ENCODE measurements at regions not wholly inside any gene's neighbourhood (a gene's known extent, or its start where the extent isn't known, plus 50 kb on each side); places are given as distances from the start of the nearest gene placed in this dataset.

DNA sequence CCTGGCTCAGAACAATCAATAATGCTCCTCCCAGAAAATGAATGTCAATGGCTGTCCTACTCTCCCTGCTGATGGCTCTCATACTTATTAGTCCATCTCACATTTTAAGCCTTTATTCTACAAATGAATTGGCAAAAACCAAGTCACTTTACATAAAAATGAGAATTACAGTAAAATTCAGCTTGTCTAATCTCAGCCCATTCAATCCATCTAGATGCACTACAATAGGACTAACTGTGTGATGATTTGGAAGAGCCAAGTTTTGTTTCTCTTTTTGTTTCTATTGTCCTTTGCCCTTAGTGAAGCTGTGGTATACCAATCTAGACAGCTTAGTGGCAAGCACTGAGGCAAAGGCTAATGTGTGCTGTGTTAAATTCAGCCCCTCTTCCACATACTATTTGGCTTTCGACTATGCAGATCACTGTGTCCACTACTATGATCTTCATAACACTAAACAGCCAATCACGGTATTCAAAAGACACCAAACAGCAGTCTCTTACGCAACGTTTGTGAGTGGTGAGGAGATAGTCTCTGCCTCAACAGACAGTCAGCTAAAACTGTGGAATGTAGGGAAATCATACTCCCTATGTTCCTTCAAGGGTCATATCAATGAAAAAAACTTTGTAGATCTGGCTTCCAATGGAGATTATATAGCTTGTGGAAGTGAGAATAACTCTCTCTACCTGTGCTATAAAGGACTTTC is 140.8 kb upstream of the ZNF462 start:
- TF ChIP-seq, protein P1, sequence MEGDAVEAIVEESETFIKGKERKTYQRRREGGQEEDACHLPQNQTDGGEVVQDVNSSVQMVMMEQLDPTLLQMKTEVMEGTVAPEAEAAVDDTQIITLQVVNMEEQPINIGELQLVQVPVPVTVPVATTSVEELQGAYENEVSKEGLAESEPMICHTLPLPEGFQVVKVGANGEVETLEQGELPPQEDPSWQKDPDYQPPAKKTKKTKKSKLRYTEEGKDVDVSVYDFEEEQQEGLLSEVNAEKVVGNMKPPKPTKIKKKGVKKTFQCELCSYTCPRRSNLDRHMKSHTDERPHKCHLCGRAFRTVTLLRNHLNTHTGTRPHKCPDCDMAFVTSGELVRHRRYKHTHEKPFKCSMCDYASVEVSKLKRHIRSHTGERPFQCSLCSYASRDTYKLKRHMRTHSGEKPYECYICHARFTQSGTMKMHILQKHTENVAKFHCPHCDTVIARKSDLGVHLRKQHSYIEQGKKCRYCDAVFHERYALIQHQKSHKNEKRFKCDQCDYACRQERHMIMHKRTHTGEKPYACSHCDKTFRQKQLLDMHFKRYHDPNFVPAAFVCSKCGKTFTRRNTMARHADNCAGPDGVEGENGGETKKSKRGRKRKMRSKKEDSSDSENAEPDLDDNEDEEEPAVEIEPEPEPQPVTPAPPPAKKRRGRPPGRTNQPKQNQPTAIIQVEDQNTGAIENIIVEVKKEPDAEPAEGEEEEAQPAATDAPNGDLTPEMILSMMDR (IDR thresholded peaks at IDR 0.05) = no peak
- H3K27ac ChIP-seq = no peak overlapping the region
- H3K4me1 ChIP-seq = no peaks in the 10 kb centered on the region
- no peak overlapping the region for H3K4me2 ChIP-seq (ENCODE audit: low read length)
- no peaks in the 10 kb centered on the region for H3K36me3 ChIP-seq (ENCODE audit: control insufficient read depth, insufficient read depth, low read length)
- no peaks in the 10 kb centered on the region for H3K79me2 ChIP-seq
- H2AFZ ChIP-seq = no peak overlapping the region
- no peaks in the 10 kb centered on the region for H3K9me3 ChIP-seq (ENCODE audit: control insufficient read depth, low read length)
- no peaks in the 10 kb centered on the region for H3K27me3 ChIP-seq (ENCODE audit: control insufficient read depth, insufficient read depth, low read length)
- no peak overlapping the region for H3K4me3 ChIP-seq (ENCODE audit: low read depth, low read length)
- no peak overlapping the region for H3K9ac ChIP-seq

DNA sequence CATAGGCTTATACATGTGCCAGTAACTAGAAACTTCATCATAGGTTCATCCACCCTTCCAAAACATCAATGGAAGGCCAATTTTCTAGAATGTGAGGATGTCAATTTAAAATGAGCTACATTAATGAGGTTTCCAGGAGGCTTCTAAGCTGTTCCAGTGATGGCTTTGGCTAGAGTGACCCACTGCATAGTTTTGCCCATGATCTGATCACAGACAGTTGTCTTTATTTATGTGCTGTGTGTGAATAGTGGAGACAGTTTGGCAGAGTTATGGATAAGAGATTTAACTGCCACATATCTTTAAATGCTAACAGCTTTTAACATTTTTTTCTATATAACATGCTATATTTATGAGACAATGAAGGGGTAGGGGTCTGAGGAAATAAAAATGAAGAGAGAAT is 139.0 kb upstream of the ZNF462 start:
- TF ChIP-seq, protein P1 (IDR thresholded peaks at IDR 0.05) = no peak
- no peak overlapping the region for H3K4me2 ChIP-seq (ENCODE audit: low read length)
- no peaks in the 10 kb centered on the region for H3K79me2 ChIP-seq
- H3K4me1 ChIP-seq = no peaks in the 10 kb centered on the region
- no peaks in the 10 kb centered on the region for H3K27me3 ChIP-seq (ENCODE audit: control insufficient read depth, insufficient read depth, low read length)
- H3K9me3 ChIP-seq (ENCODE audit: control insufficient read depth, low read length) = no peaks in the 10 kb centered on the region
- no peak overlapping the region for H3K27ac ChIP-seq
- no peak overlapping the region for H3K9ac ChIP-seq
- no peak overlapping the region for H2AFZ ChIP-seq
- no peaks in the 10 kb centered on the region for H3K36me3 ChIP-seq (ENCODE audit: control insufficient read depth, insufficient read depth, low read length)
- H3K4me3 ChIP-seq (ENCODE audit: low read depth, low read length) = no peak overlapping the region

DNA sequence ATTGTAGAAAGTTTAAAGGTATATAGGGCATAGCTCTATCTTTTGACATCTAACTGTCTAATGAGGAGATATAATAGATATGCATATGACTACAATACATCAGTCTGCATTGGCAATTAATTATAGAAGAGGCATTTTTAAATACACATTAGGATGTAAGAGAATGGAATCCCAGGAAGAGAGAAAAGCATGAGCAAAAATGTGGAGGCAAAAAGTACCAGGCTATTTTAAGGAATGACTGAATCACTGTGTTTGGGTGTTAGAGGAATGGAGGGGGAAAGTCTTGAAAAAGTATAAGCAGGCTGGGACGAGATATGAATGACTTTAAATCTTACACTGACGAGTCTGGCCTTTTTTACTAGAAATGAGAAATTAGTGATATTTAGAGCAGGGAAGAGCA is 138.4 kb upstream of the ZNF462 start:
- Histone ChIP-seq H3K9ac (no peak overlapping the region), H3K36me3 (ENCODE audit: control insufficient read depth, insufficient read depth, low read length) (no peaks in the 10 kb centered on the region), H3K27ac (no peak overlapping the region), H3K9me3 (ENCODE audit: control insufficient read depth, low read length) (no peaks in the 10 kb centered on the region), H3K27me3 (ENCODE audit: control insufficient read depth, insufficient read depth, low read length) (no peaks in the 10 kb centered on the region), H3K4me2 (ENCODE audit: low read length) (no peak overlapping the region), H3K4me3 (ENCODE audit: low read depth, low read length) (no peak overlapping the region), H2AFZ (no peak overlapping the region), H3K79me2 (no peaks in the 10 kb centered on the region), H3K4me1 (no peaks in the 10 kb centered on the region)
- TF ChIP-seq, protein P1 (IDR thresholded peaks at IDR 0.05) = no peak

DNA sequence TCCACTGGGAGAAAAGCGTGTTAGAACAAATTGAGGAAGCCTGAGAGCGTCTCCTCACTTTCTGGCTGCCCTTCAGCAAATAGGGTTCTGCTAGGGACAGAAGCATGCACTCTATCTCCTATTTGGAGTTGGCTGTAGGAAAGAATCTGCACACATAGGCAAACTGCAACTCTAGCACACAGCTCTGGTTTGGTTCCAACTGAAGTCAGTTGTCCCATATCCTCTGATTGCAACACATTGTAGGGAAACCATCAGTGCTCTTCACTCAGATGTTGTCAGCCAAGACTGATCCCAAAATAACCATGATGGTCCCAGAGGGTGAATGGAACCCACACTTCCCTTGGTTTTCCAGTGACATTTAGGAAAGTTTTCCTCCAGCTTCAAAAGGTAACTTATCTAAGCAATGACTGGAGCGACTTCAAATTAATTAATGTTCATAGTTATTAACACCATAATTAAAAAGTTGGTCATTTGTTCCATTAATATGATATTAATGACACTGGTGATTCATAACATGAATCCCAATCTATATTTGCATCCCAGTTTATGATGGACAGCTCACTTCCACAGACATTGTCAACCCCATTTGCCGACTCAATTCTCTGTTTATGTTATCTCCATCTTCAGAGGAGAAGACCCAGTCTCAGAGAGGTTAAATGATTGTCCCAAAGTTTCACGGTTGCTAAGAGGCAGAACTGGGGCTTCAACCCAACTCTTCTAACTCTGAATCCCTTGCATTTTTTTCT is 136.7 kb upstream of the ZNF462 start:
- H3K9me3 ChIP-seq (ENCODE audit: control insufficient read depth, low read length) = no peaks in the 10 kb centered on the region
- no peak overlapping the region for H3K4me3 ChIP-seq (ENCODE audit: low read depth, low read length)
- no peak overlapping the region for H3K9ac ChIP-seq
- H3K27ac ChIP-seq = no peak overlapping the region
- H3K27me3 ChIP-seq (ENCODE audit: control insufficient read depth, insufficient read depth, low read length) = no peaks in the 10 kb centered on the region
- H3K4me2 ChIP-seq (ENCODE audit: low read length) = no peak overlapping the region
- no peaks in the 10 kb centered on the region for H3K36me3 ChIP-seq (ENCODE audit: control insufficient read depth, insufficient read depth, low read length)
- no peaks in the 10 kb centered on the region for H3K79me2 ChIP-seq
- H2AFZ ChIP-seq = no peak overlapping the region
- no peaks in the 10 kb centered on the region for H3K4me1 ChIP-seq
- TF ChIP-seq, protein P1 (IDR thresholded peaks at IDR 0.05) = no peak

All from parathyroid adenoma (tissue), 2 donors.